Lung (tissue), 11 donors: ENCODE measurements at regions not wholly inside any gene's neighbourhood (a gene's known extent, or its start where the extent isn't known, plus 50 kb on each side); places are given as distances from the start of the nearest gene placed in this dataset.

Experiments
- ATAC-seq: fragments of 200-7000 bp; cut with Tn5 transposase; one replicate; pipeline ENCODE4 v1.9.1; 2020; ENCODE audit warnings: moderate number of reproducible peaks; ENCODE audit not compliant: insufficient read depth, low FRiP score
- DNase-seq, 3 donors: peaks; one replicate each; pipeline ENCODE4 v3.0.0-alpha.2; 2013 to 2017
- H3K27ac ChIP-seq, 2 donors: one replicate each; pipeline ENCODE4 v1.5.1; 2013; ENCODE audit warnings: mild to moderate bottlenecking in 2 of 2, moderate library complexity in 2 of 2, control low read depth in 1 of 2, inconsistent platforms in 1 of 2, low read depth in 1 of 2, low read length in 1 of 2
- H3K27me3 ChIP-seq, 3 donors: one replicate each; pipeline ENCODE4 v1.5.1; 2013; ENCODE audit warnings: low read length in 2 of 3; ENCODE audit not compliant: control insufficient read depth in 3 of 3, insufficient read depth in 3 of 3
- H3K36me3 ChIP-seq, 4 donors: one replicate each; pipeline ENCODE4 v1.5.1; 2013; ENCODE audit warnings: low read length in 4 of 4, mild to moderate bottlenecking in 1 of 4, moderate library complexity in 1 of 4; ENCODE audit not compliant: control insufficient read depth in 4 of 4, insufficient read depth in 4 of 4
- H3K4me1 ChIP-seq, 5 donors: one replicate each; pipeline ENCODE4 v1.5.1; 2013; ENCODE audit warnings: low read length in 5 of 5, mild to moderate bottlenecking in 2 of 5, moderate library complexity in 1 of 5; ENCODE audit not compliant: control insufficient read depth in 5 of 5, insufficient read depth in 5 of 5
- H3K4me3 ChIP-seq: one replicate; pipeline ENCODE4 v1.5.1; 2013; ENCODE audit warnings: mild to moderate bottlenecking, control low read depth, moderate library complexity
- H3K9ac ChIP-seq, 2 donors: one replicate each; pipeline ENCODE4 v1.5.1; 2013; ENCODE audit warnings: low read length in 2 of 2, control low read depth in 1 of 2; ENCODE audit not compliant: insufficient read depth in 1 of 2
- H3K9me3 ChIP-seq, 4 donors: one replicate each; pipeline ENCODE4 v1.5.1; 2013; ENCODE audit warnings: low read length in 3 of 4, mild to moderate bottlenecking in 1 of 4, moderate library complexity in 1 of 4; ENCODE audit not compliant: control insufficient read depth in 4 of 4, insufficient read depth in 3 of 4
- CTCF ChIP-seq: IDR thresholded peaks from 2 replicates; pipeline ENCODE4 v1.5.1; 2012; ENCODE audit warnings: mild to moderate bottlenecking; ENCODE audit errors: control extremely low read depth, extremely low read depth
- WGBS, 2 donors: extraction: QIAGEN DNeasy Blood & Tissue Kit; methylation state at CpG; one replicate each; pipeline ENCODE4 v1.1.7; 2013; 5-methylcytosine and 5-hydroxymethylcytosine counted together
- donor health status: control.
- donor health status: control.
- donor health status: Bipolar disorder and iron deficiency.
- donor health status: healthy.
- donor health status: DM: yes; HTN: yes; CAD: no.

- no peak overlapping the region for H3K9ac ChIP-seq
- WGBS, 2 donors = 39 to 44% methylated on average over 4 of the region's 4 CpGs
- no peaks in the 10 kb centered on the region for H3K36me3 ChIP-seq
- peak overlapping the region in 1 of 2 donors; percentile 6 for H3K27ac ChIP-seq
- no peak for TF ChIP-seq CTCF
- no peaks in the 10 kb centered on the region for H3K27me3 ChIP-seq
- H3K4me3 ChIP-seq = no peak overlapping the region
- H3K4me1 ChIP-seq = peaks cover 8 to 36% (median 13%) of the 10 kb centered on the region in 5 donors
- DNase-seq = peak; percentile 21 to 77 (median 51)
- no peaks in the 10 kb centered on the region for H3K9me3 ChIP-seq
- no peak for ATAC-seq
Observed at GRCh38 chr14:51394384-51394783, 154.3 kb downstream of the TMX1 start.

- 31 to 41% methylated on average over 1 of the region's 1 CpG for WGBS, 2 donors
- Histone ChIP-seq H3K36me3 (no peaks in the 10 kb centered on the region), H3K9me3 (no peaks in the 10 kb centered on the region), H3K27ac (peak overlapping the region; percentile 50 to 70), H3K9ac (no peak overlapping the region), H3K27me3 (no peaks in the 10 kb centered on the region), H3K4me3 (no peak overlapping the region), H3K4me1 (peaks cover 8 to 36% (median 13%) of the 10 kb centered on the region in 5 donors)
- no peak for ATAC-seq
- no peak for TF ChIP-seq CTCF
- no peak for DNase-seq
Observed at GRCh38 chr14:51394804-51395203, 154.8 kb downstream of the TMX1 start.

GRCh38 chr14:51395361-51395849 lies 155.4 kb downstream of the TMX1 start:
- H3K9me3 ChIP-seq = no peaks in the 10 kb centered on the region
- peaks cover 8 to 36% (median 13%) of the 10 kb centered on the region in 5 donors for H3K4me1 ChIP-seq
- no peak overlapping the region for H3K4me3 ChIP-seq
- ATAC-seq = no peak
- peak; percentile 44 to 61 (median 55) for DNase-seq
- H3K27me3 ChIP-seq = no peaks in the 10 kb centered on the region
- TF ChIP-seq CTCF = no peak
- H3K36me3 ChIP-seq = no peaks in the 10 kb centered on the region
- no peak overlapping the region for H3K9ac ChIP-seq
- peak overlapping the region; percentile 70 to 71 for H3K27ac ChIP-seq
- 54 to 70% methylated on average over 9 of the region's 9 CpGs for WGBS, 2 donors
